Activated T-cell treated with anti-CD3 and anti-CD28 coated beads, Interleukin-2, amount 50 U/mL, for 1 hour (primary cell): ENCODE measurements at regions not wholly inside any gene's neighbourhood (a gene's known extent, or its start where the extent isn't known, plus 50 kb on each side); places are given as distances from the start of the nearest gene placed in this dataset.

Experiments
- DNase-seq: peaks from one replicate; pipeline ENCODE4 v3.0.0-alpha.2; 2020

- no peak for DNase-seq
Observed at GRCh38 chr18:10059610-10060468, 146.0 kb downstream of the VAPA start.

GRCh38 chr18:10060469-10060782 lies 146.6 kb downstream of the VAPA start:
- no peak for DNase-seq

- no peak for DNase-seq
Observed at GRCh38 chr18:10060841-10061240, 147.0 kb downstream of the VAPA start.

DNA sequence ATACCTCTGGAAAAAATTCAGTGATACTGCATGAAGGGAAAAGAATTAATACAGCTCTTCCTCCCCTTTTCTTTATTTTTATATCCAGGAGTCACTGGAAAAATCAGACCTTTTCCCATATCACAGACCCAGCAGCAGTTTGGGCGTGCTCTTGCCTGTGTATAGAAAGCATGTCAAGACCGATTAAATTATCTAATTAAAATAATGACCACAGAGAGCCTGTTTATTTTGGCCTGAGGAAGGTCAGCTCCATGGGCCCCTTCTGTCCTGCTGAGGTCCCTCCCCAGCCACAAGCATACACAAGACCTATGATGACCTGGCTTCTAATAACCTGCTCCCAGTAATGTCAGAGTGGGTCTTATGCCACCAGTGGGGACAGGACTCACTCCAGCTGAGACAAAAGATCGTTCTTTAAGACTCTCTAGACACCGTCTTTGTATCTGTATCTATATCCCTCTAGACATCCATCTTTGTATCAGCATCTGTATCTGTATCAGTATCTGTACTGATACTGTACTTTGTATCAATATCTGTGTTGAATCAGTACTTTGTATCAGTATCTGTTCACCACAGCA lies 147.8 kb downstream of the VAPA start:
- no peak for DNase-seq

DNA sequence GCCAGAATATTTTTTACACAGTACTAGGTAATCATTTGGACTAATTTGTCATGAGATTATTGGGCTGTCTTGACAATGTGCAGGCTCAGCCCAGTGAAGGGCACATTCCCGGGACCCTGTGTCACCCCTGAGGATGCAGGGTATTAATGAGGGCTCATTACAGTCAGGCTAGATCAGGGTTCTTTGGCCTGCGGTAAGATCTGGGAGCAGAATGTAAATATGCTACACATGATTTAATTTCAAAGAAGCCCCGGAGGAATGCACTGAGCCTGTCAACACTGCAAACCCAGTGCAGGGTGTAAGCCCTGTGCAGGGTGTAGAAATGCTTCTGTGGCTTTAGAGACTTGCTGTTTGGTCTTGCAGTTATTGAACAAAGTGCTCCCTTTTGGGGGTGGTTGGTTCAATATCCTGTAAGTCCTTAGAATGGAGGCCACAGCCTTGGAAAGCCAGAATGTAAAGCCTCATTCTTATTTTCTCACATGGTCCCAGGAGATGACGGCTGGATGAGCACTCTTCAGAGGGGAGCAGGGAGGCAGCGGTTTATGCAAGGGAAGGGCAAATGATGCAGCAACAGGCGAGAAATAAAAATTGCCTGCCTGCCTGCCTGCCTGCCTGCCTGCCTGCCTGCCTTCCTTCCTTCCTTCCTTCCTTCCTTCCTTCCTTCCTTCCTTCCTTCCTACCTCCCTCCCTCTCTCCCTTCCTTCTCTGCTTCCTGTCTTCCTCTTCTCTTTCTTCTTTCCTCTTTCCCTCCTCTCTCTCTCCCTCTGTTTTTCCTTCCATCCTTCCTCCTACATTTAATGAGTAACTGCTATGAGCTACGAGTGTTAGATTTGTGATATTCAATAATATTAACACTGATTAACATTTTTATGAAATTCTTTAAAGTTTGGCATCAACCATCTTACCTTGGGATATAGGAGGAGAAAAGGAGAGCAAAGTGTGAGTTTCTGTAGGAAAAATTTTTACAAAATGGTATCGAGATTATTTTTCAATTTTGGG lies 148.8 kb downstream of the VAPA start:
- no peak for DNase-seq

GRCh38 chr18:10063489-10063888 lies 149.7 kb downstream of the VAPA start:
- DNase-seq = no peak

GRCh38 chr18:10064267-10064666 lies 150.5 kb downstream of the VAPA start:
- no peak for DNase-seq

DNA sequence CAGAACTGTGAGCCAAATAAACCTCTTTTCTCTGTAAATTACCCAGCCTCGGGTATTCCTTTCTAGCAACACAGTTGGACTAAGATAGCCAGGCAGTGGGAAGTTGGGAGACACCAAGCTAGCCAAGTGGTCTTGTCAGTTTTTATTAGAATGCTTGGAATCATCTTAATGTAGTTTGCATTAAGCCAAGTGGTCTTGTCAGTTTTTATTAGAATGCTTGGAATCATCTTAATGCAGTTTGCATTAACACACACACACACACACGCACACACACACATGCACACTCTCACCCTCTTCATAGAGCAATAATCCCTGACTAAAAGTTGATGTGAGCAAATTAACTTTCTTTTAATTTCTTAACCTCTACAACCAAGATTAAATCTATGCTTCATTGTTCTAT lies 151.5 kb downstream of the VAPA start:
- DNase-seq = no peak

GRCh38 chr18:10067670-10068659 lies 154.1 kb downstream of the VAPA start:
- DNase-seq = no peak

DNA sequence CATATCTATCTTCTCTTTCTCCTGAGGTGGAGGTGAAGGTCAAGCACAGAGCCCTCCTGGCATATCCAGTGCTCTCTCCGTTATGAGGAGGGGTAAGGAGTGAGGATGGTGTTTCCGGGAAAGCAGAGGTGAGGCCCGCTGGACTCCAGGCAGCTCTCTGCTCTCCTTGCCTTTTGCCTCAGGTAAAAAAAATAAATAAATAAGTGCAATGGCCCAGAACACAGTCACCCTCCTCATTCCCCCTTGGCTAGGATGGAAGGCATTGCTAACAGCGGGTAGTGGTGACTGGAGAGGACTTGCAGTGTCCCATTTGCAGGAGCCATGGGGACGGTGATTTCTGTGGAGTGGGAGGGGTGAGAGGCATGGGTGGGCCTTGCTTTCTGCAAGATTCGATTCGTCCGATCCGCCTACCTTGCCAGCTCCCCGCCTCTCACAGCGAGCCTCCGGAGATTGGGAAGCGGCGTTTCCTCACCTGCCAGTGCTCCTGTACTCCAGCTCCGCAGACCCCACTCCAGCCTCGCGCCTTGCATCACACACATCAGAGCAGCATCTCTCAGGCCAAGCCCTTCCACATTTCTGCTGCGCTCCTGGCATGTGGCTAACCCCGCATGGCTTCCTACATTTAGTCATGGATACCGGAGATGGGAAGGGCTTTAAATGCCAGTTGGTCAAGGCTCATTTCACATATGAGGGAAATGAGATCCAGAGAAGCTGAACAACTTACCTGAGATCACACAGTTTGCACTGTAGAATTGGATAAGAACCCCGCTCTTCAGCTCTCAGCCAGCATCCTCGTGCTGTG lies 155.2 kb downstream of the VAPA start:
- DNase-seq = no peak

DNA sequence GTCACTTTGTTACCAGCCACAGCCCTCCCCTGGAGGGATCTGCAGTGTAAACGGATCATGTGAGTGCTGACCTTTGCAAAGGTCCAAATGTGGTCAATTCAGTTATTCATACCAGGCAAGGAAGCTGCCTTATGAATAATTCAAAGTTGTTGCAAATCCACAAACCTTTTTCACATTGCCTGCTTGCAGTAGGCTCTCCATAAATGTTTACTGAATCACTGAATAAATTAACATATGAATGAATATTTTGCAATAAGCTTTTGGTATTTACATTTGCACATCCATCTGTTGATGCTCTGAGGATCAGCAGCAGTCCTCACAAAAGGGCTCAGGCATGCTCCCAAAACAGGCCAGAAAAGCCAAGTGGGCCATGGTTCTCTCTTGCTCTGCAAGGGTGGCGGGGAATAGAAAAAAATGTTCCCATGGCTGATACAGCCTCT lies 156.8 kb downstream of the VAPA start:
- DNase-seq = no peak

- DNase-seq = no peak
Observed at GRCh38 chr18:10072671-10073175, 158.9 kb downstream of the VAPA start.

- no peak for DNase-seq
Observed at GRCh38 chr18:10074110-10074509, 160.3 kb downstream of the VAPA start.

DNA sequence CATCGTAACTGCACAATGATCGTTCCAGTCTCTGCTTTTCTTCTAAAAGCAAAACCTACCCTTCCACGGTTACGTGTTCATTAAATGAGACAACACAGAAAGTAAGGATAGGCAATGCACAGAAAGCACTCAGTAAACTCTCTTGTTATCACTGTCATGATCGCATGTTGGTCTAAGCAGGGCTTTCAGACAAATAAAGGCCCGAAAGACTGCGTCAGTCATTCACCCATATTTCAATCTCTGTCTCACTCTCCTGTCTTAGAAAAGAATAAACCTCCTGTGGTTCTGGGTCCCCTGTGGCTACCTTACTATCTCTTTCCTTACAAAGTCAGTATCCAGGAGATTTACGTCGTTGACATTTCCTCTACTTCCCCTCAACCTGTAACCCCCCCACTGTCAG lies 160.9 kb downstream of the VAPA start:
- DNase-seq = no peak

DNA sequence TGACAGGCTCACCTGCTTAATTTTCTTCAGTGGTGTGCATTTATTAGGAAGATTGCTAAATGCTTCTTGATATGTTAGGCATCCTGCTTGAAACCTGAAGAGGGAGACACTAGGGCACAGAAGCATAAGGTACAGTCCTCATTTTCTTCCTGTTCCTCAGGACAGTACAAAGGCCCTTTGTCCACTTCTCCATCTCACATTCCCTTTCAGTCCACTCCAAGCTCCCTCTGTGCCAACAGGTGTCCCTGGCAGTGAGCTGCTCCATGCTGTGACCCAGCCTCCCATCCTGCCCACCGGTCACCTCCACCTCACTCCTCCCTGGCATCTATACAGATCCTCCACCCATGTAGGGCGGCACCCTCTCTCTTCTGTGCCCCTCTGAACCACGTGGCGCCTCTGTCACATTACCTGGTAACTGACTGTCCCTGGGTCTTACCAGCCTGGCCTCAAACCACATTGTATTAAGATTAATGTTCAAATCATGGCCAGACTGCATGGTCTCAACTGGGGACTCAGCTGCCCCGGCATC lies 162.8 kb downstream of the VAPA start:
- no peak for DNase-seq

DNA sequence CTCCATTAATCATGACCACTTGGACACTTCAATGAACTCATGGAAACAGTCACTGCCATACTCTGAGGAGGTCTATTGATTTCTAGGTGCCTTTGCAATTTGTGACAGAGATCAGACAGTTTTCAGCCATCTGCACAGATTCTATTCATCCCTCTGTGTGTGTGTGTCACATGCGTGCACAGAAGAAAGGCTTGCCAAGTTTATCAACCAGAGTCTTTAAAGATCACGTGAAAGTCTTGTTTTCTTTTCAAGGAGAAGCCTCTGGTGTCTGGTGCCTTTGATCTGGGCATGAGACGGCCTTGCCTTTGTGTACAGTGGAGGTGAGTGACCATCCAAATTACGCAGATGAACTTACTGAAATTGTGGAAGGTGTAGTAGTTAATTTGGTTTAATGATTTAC lies 164.2 kb downstream of the VAPA start:
- DNase-seq = no peak

- no peak for DNase-seq
Observed at GRCh38 chr18:10080372-10080771, 166.6 kb downstream of the VAPA start.

- DNase-seq = no peak
Observed at GRCh38 chr18:10081492-10081891, 167.7 kb downstream of the VAPA start.

DNA sequence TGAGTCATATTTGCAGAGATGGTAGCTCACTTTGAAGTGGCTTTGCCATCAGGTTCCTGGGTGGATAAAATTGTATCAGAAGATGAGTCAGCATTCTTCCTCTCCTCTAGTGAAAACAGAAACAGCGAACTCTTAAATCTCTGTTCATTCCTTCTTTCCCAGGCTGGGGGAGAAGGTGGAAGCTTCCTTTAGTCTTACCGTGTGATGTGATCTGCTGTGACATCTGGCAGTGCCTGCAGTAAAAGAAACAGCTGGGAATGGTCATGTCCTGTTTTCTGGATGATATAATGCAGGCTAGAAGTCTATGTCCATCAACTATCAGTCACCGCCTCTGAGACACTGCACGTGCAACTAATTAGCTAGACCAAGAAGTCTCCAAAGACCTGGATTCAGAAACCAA lies 171.6 kb downstream of the VAPA start:
- no peak for DNase-seq

DNA sequence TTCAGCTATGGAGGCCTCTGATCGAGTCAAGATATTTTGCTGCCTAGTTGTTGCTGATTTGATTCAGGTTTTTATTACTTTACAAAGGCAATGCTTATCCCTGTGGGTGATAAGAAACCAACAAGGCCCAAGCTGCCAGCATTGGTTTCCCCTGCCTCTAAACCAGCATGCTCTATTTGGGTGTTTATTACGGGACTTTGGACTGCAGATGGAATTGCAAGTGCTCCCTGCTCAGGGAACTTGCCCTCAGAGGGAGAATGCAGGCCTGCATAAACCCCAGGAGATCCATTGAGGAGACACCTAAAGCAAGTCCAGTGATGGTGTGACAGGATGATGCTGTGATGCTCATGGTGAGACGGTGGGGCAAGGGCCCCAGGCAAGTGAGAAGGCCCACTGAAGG lies 172.1 kb downstream of the VAPA start:
- DNase-seq = no peak
